GM06990 (cell line): ENCODE measurements at regions not wholly inside any gene's neighbourhood (a gene's known extent, or its start where the extent isn't known, plus 50 kb on each side); places are given as distances from the start of the nearest gene placed in this dataset.

Experiments used
- DNase-seq: peaks from one replicate; pipeline ENCODE4 v3.0.0-alpha.2; 2011; ENCODE audit not compliant: insufficient read length; ENCODE audit errors: extremely low read depth
- H3K27me3 ChIP-seq: replicated peaks from 2 replicates; pipeline ENCODE4 v1.6.0; 2011; ENCODE audit warnings: low read length; ENCODE audit not compliant: control insufficient read depth, insufficient read depth
- H3K36me3 ChIP-seq: 2 replicates; pipeline ENCODE4 v1.5.1; 2011; ENCODE audit warnings: low read length; ENCODE audit not compliant: control insufficient read depth, insufficient read depth
- H3K4me3 ChIP-seq: replicated peaks from 2 replicates; pipeline ENCODE4 v1.5.1; 2011; ENCODE audit warnings: low read depth, mild to moderate bottlenecking, control low read depth, low read length
- CTCF ChIP-seq: IDR thresholded peaks from 2 replicates; pipeline ENCODE4 v1.5.1; 2011; ENCODE audit warnings: low read length, control low read depth, mild to moderate bottlenecking, inconsistent platforms; ENCODE audit not compliant: insufficient read depth, poor library complexity, severe bottlenecking

GRCh38 chrX:8084006-8084405 lies 87.1 kb downstream of the VCX2 start:
- no peak for DNase-seq
- no peak for TF ChIP-seq CTCF

GRCh38 chrX:8083286-8083685 lies 87.8 kb downstream of the VCX2 start:
- Histone ChIP-seq H3K36me3 (no peaks in the 10 kb centered on the region), H3K4me3 (no peak overlapping the region), H3K27me3 (no peaks in the 10 kb centered on the region)
- no peak for DNase-seq
- no peak for TF ChIP-seq CTCF

More at GRCh38 chrX:8084006-8084405, 87.1 kb downstream of the VCX2 start:
- Histone ChIP-seq H3K4me3 (no peak overlapping the region), H3K27me3 (no peaks in the 10 kb centered on the region), H3K36me3 (no peaks in the 10 kb centered on the region)

- H3K36me3 ChIP-seq = no peaks in the 10 kb centered on the region
- no peaks in the 10 kb centered on the region for H3K27me3 ChIP-seq
- no peak for DNase-seq
- no peak for TF ChIP-seq CTCF
- no peak overlapping the region for H3K4me3 ChIP-seq
These were observed 95.4 kb downstream of the VCX2 start for GRCh38 chrX:8075636-8076035.

GRCh38 chrX:8067754-8068462 lies 103.2 kb downstream of the VCX2 start:
- no peaks in the 10 kb centered on the region for H3K27me3 ChIP-seq
- H3K4me3 ChIP-seq = no peak overlapping the region
- H3K36me3 ChIP-seq = no peaks in the 10 kb centered on the region
- TF ChIP-seq CTCF = no peak
- DNase-seq = no peak

GRCh38 chrX:8052909-8053308 lies 118.2 kb downstream of the VCX2 start:
- DNase-seq = no peak

More at GRCh38 chrX:8052909-8053308, 118.2 kb downstream of the VCX2 start:
- Histone ChIP-seq H3K36me3 (no peaks in the 10 kb centered on the region), H3K27me3 (no peaks in the 10 kb centered on the region), H3K4me3 (no peak overlapping the region)
- no peak for TF ChIP-seq CTCF
